SK-N-SH (cell line): ENCODE measurements at regions not wholly inside any gene's neighbourhood (a gene's known extent, or its start where the extent isn't known, plus 50 kb on each side); places are given as distances from the start of the nearest gene placed in this dataset.

Source experiments
- CTCF ChIA-PET: fragments of 300-600, 350-600 bp; formaldehyde crosslinking; extraction: SDS; loops from one replicate; lab custom pipeline; 2021; lab: Yijun Ruan, JAX
- POLR2A ChIA-PET: fragments of 350-600 bp; sonication (Branson Sonifier 250); formaldehyde crosslinking; extraction: SDS; loops from one replicate; lab custom pipeline; 2020; ENCODE audit warnings: antibody characterized with exemption, inconsistent platforms; lab: Yijun Ruan, JAX
- DNase-seq: peaks from one replicate; pipeline ENCODE4 v3.0.0; 2012
- H2AFZ ChIP-seq: fragments of 200-600 bp; sonication (generic); 2 replicates; pipeline ENCODE4 v1.8.1; 2016; ENCODE audit warnings: antibody characterized with exemption, mild to moderate bottlenecking, low read depth
- H3F3A ChIP-seq: fragments of 200-600 bp; sonication (generic); replicated peaks from 2 replicates; pipeline ENCODE3; 2016; ENCODE audit warnings: antibody characterized with exemption, mild to moderate bottlenecking; ENCODE audit not compliant: insufficient read depth
- H3K27ac ChIP-seq, 2 experiments: fragments of 200-500 bp in 1 of 2; fragments of 200-600 bp in 1 of 2; sonication (Bioruptor generic) in 1 of 2; sonication (generic), shearing (Covaris generic) in 1 of 2; 2 replicates each; pipeline versions ENCODE4 v1.5.1 to v1.6.1; 2014 to 2016; ENCODE audit warnings: low read depth in 2 of 2, inconsistent platforms in 1 of 2, low read length in 1 of 2, mild to moderate bottlenecking in 1 of 2, mixed read lengths in 1 of 2
- H3K27me3 ChIP-seq: fragments of 200-600 bp; sonication (generic), shearing (Covaris generic); 2 replicates; pipeline ENCODE4 v1.6.1; 2016; ENCODE audit warnings: mixed run types; ENCODE audit not compliant: insufficient read depth
- H3K36me3 ChIP-seq, 2 experiments: fragments of 200-500 bp in 1 of 2; fragments of 200-600 bp in 1 of 2; sonication (Bioruptor generic) in 1 of 2; sonication (generic) in 1 of 2; replicated peaks in 1 of 2; 2 replicates each; pipeline versions ENCODE3 to v1.5.1; 2014 to 2016; ENCODE audit warnings: low read length in 1 of 2, mild to moderate bottlenecking in 1 of 2; ENCODE audit not compliant: insufficient read depth in 2 of 2, control insufficient read depth in 1 of 2
- H3K4me1 ChIP-seq, 2 experiments: fragments of 200-500 bp in 1 of 2; fragments of 200-600 bp in 1 of 2; sonication (Bioruptor generic) in 1 of 2; sonication (generic), shearing (Covaris generic) in 1 of 2; 2 replicates each; pipeline versions ENCODE4 v1.5.1 to v1.6.1; 2014 to 2016; ENCODE audit warnings: low read depth in 1 of 2, low read length in 1 of 2, mixed run types in 1 of 2; ENCODE audit not compliant: insufficient read depth in 2 of 2, control insufficient read depth in 1 of 2
- H3K4me2 ChIP-seq: fragments of 200-600 bp; sonication (generic), shearing (Covaris generic); 2 replicates; pipeline ENCODE4 v1.6.1; 2017; ENCODE audit warnings: mixed run types
- H3K4me3 ChIP-seq, 2 experiments: fragments of 200-500 bp in 1 of 2; fragments of 200-600 bp in 1 of 2; sonication (Bioruptor generic) in 1 of 2; sonication (generic), shearing (Covaris generic) in 1 of 2; 2 replicates each; pipeline versions ENCODE4 v1.5.1 to v1.8.1; 2014 to 2016; ENCODE audit warnings: low read depth in 2 of 2, inconsistent platforms in 1 of 2, low read length in 1 of 2, mild to moderate bottlenecking in 1 of 2, mixed read lengths in 1 of 2, moderate library complexity in 1 of 2
- H3K79me2 ChIP-seq: fragments of 200-600 bp; sonication (generic); 2 replicates; pipeline ENCODE4 v1.8.1; 2017; ENCODE audit warnings: mild to moderate bottlenecking; ENCODE audit not compliant: insufficient read depth
- H3K9ac ChIP-seq: fragments of 200-600 bp; sonication (generic); 2 replicates; pipeline ENCODE4 v1.6.1; 2017; ENCODE audit warnings: mixed run types
- H3K9me2 ChIP-seq: fragments of 200-600 bp; sonication (generic); 2 replicates; pipeline ENCODE4 v1.6.1; 2017; ENCODE audit warnings: mixed run types
- H3K9me3 ChIP-seq: fragments of 200-600 bp; sonication (generic); 2 replicates; pipeline ENCODE4 v1.6.1; 2017; ENCODE audit warnings: mixed run types, mild to moderate bottlenecking, moderate library complexity
- H4K20me1 ChIP-seq: fragments of 200-600 bp; sonication (generic); 2 replicates; pipeline ENCODE4 v1.6.1; 2017; ENCODE audit warnings: mild to moderate bottlenecking, mixed run types; ENCODE audit not compliant: insufficient read depth
- CHD2 ChIP-seq: fragments of 150-350 bp; IDR thresholded peaks from 2 replicates; pipeline ENCODE4 v1.6.1; 2018; ENCODE audit warnings: low read length; ENCODE audit not compliant: partially characterized antibody
- CTCF ChIP-seq: fragments of 200-600 bp; sonication (generic); IDR thresholded peaks from 2 replicates; pipeline ENCODE4 v1.6.1; 2017; ENCODE audit warnings: antibody characterized with exemption, mild to moderate bottlenecking, moderate library complexity
- EP300 ChIP-seq, 2 experiments: IDR thresholded peaks; 2 replicates each; pipeline versions ENCODE4 v1.4.0 to v1.6.1; 2012; ENCODE audit warnings: borderline replicate concordance in 1 of 2, low read depth in 1 of 2, low read length in 1 of 2
- EZH2phosphoT487 ChIP-seq: fragments of 200-600 bp; sonication (generic); IDR thresholded peaks from 2 replicates; pipeline ENCODE4 v1.6.1; 2017; ENCODE audit warnings: low read depth, mixed run types, mild to moderate bottlenecking, antibody characterized with exemption, moderate library complexity, borderline replicate concordance
- FOSL2 ChIP-seq: IDR thresholded peaks from 2 replicates; pipeline ENCODE4 v1.4.0; 2012; ENCODE audit warnings: low read depth, mild to moderate bottlenecking, moderate library complexity, borderline replicate concordance
- GATA2 ChIP-seq: sonication (generic); formaldehyde crosslinking; IDR thresholded peaks from 2 replicates; pipeline ENCODE4 v1.5.0; 2020; ENCODE audit warnings: mild to moderate bottlenecking, missing genetic modification reagents
- IRF3 ChIP-seq: fragments of 150-350 bp; IDR thresholded peaks from 2 replicates; pipeline ENCODE4 v1.6.1; 2016; ENCODE audit warnings: mild to moderate bottlenecking, low read depth, low read length
- MAX ChIP-seq: IDR thresholded peaks from 2 replicates; pipeline ENCODE4 v1.4.0; 2012; ENCODE audit warnings: low read depth
- MXI1 ChIP-seq: IDR thresholded peaks from 2 replicates; pipeline ENCODE4 v1.6.1; 2012; ENCODE audit warnings: mild to moderate bottlenecking, low read depth, low read length, improper control_type of control experiment
- PBX3 ChIP-seq: IDR thresholded peaks from 2 replicates; pipeline ENCODE4; 2012
- POLR2AphosphoS5 ChIP-seq: IDR thresholded peaks from 2 replicates; pipeline ENCODE4 v1.6.1; 2012; ENCODE audit warnings: low read depth, low read length
- RAD21 ChIP-seq: IDR thresholded peaks from 2 replicates; pipeline ENCODE4 v1.6.1; 2012; ENCODE audit warnings: mild to moderate bottlenecking, low read length
- RCOR1 ChIP-seq: fragments of 150-350 bp; IDR thresholded peaks from 2 replicates; pipeline ENCODE4 v1.6.1; 2017; ENCODE audit warnings: antibody characterized with exemption, low read length
- RFX5 ChIP-seq: IDR thresholded peaks from 2 replicates; pipeline ENCODE4 v1.6.1; 2012; ENCODE audit warnings: mild to moderate bottlenecking, improper control_type of control experiment, low read length
- RXRA ChIP-seq: IDR thresholded peaks from 2 replicates; pipeline ENCODE4 v1.4.0; 2012; ENCODE audit warnings: low read depth, mild to moderate bottlenecking, borderline replicate concordance
- SIN3A ChIP-seq: IDR thresholded peaks from 2 replicates; pipeline ENCODE4 v1.6.1; 2012; ENCODE audit warnings: low read depth, mild to moderate bottlenecking, low read length, moderate library complexity, borderline replicate concordance
- TCF12 ChIP-seq: IDR thresholded peaks from 2 replicates; pipeline ENCODE4 v1.4.0; 2012
- USF1 ChIP-seq: IDR thresholded peaks from 2 replicates; pipeline ENCODE4 v1.4.0; 2012; ENCODE audit warnings: low read depth, borderline replicate concordance
- YY1 ChIP-seq: IDR thresholded peaks from 2 replicates; pipeline ENCODE4 v1.4.0; 2012; ENCODE audit warnings: low read depth, mild to moderate bottlenecking
- whole genome bisulfite sequencing: methylation state at CpG from one replicate; pipeline ENCODE4 v1.1.6; 2017; ENCODE audit warnings: low lambda C conversion rate; 5-methylcytosine and 5-hydroxymethylcytosine counted together

GRCh38 chr11:133597236-133597635, 64.9 kb upstream of the OPCML start:
- Histone ChIP-seq H3K4me1 (no peaks in the 10 kb centered on the region), H3F3A (no peaks in the 10 kb centered on the region), H3K27me3 (no peaks in the 10 kb centered on the region), H3K27ac (no peak overlapping the region), H4K20me1 (no peaks in the 10 kb centered on the region)
- CTCF ChIA-PET = no interaction called here
- no peak for TF ChIP-seq IRF3
- no peak for TF ChIP-seq YY1
- no peak for TF ChIP-seq EP300 (IDR thresholded peaks at IDR 0.05; ENCODE audit: borderline replicate concordance in 1 of 2, low read depth in 1 of 2, low read length in 1 of 2)
- no peak for TF ChIP-seq EZH2phosphoT487
- no peak for TF ChIP-seq FOSL2
- TF ChIP-seq RFX5 = no peak
- TF ChIP-seq USF1 = no peak
- TF ChIP-seq, all 33 proteins: peak for 0
- POLR2A ChIA-PET = no interaction called here
- Histone ChIP-seq H3K9me3 (no peaks in the 10 kb centered on the region), H3K4me3 (no peak overlapping the region), H3K9me2 (no peaks in the 10 kb centered on the region), H3K9ac (no peak overlapping the region), H2AFZ (no peak overlapping the region), H3K4me2 (no peak overlapping the region), H3K36me3 (no peaks in the 10 kb centered on the region), H3K79me2 (no peaks in the 10 kb centered on the region)
- no peak for DNase-seq
- 19% methylated on average over 3 of the region's 3 CpGs for WGBS

GRCh38 chr11:133595998-133596590, 63.8 kb upstream of the OPCML start:
- CTCF ChIA-PET = interaction anchor here (1.1 kb wide), 1 partner anchor 20 kb away, joined by 3 read pairs; no protein-coding TSS in a partner anchor
- TF ChIP-seq SIN3A (no peak), RCOR1 (no peak), CTCF (no peak), MXI1 (no peak), GATA2 (no peak), PBX3 (no peak), RXRA (no peak), POLR2AphosphoS5 (no peak), RAD21 (no peak), TCF12 (no peak), CHD2 (no peak), MAX (no peak), YY1 (no peak)
- TF ChIP-seq, all 33 proteins: peak for 0
- Histone ChIP-seq H3F3A (no peaks in the 10 kb centered on the region), H4K20me1 (no peaks in the 10 kb centered on the region), H3K9me2 (no peaks in the 10 kb centered on the region), H3K4me1 (no peaks in the 10 kb centered on the region), H3K27me3 (no peaks in the 10 kb centered on the region), H3K79me2 (no peaks in the 10 kb centered on the region), H3K9ac (no peak overlapping the region), H3K9me3 (no peaks in the 10 kb centered on the region), H3K36me3 (no peaks in the 10 kb centered on the region), H3K4me2 (no peak overlapping the region), H2AFZ (no peak overlapping the region), H3K4me3 (no peak overlapping the region), H3K27ac (no peak overlapping the region)
- POLR2A ChIA-PET = no interaction called here
- DNase-seq = no peak
- WGBS = 36% methylated on average over 20 of the region's 21 CpGs
